WI38 (cell line): ENCODE measurements at regions not wholly inside any gene's neighbourhood (a gene's known extent, or its start where the extent isn't known, plus 50 kb on each side); places are given as distances from the start of the nearest gene placed in this dataset.

ENCODE experiments used
- H3K4me3 ChIP-seq: 2 replicates; pipeline ENCODE4 v1.5.1; 2011; ENCODE audit warnings: low read depth, mild to moderate bottlenecking, control low read depth, low read length
- CTCF ChIP-seq: IDR thresholded peaks from 2 replicates; pipeline ENCODE4 v1.5.1; 2012; ENCODE audit warnings: low read depth, mild to moderate bottlenecking, control low read depth, low read length

- no peak for TF ChIP-seq CTCF
- H3K4me3 ChIP-seq = no peak overlapping the region
These were observed 179.7 kb downstream of the XPNPEP1 start for GRCh38 chr10:109743574-109743973.

- no peak for TF ChIP-seq CTCF
- H3K4me3 ChIP-seq = no peak overlapping the region
These were observed 180.2 kb downstream of the XPNPEP1 start for GRCh38 chr10:109743146-109743545.

- TF ChIP-seq CTCF = no peak
- no peak overlapping the region for H3K4me3 ChIP-seq
These were observed 181.6 kb downstream of the XPNPEP1 start for GRCh38 chr10:109741712-109742111.

- TF ChIP-seq CTCF = no peak
- H3K4me3 ChIP-seq = no peak overlapping the region
These were observed 182.9 kb downstream of the XPNPEP1 start for GRCh38 chr10:109740436-109740835.

GRCh38 chr10:109737626-109738025 is 185.7 kb downstream of the XPNPEP1 start:
- no peak for TF ChIP-seq CTCF
- no peak overlapping the region for H3K4me3 ChIP-seq

- H3K4me3 ChIP-seq = no peak overlapping the region
- no peak for TF ChIP-seq CTCF
These were observed 186.3 kb downstream of the XPNPEP1 start for GRCh38 chr10:109737009-109737408.

GRCh38 chr10:109735776-109736175 is 187.5 kb downstream of the XPNPEP1 start:
- TF ChIP-seq CTCF = no peak
- no peak overlapping the region for H3K4me3 ChIP-seq
